ENCODE measurements at regions not wholly inside any gene's neighbourhood (a gene's known extent, or its start where the extent isn't known, plus 50 kb on each side); places are given as distances from the start of the nearest gene placed in this dataset.

- TF ChIP-seq CTCF (IDR thresholded peaks at IDR 0.05; ENCODE audit: low read depth, low read length, missing input control) (no peak), TAF1 (conservative IDR thresholded peaks at IDR 0.05) (no peak)
- TF ChIP-seq, protein P1, sequence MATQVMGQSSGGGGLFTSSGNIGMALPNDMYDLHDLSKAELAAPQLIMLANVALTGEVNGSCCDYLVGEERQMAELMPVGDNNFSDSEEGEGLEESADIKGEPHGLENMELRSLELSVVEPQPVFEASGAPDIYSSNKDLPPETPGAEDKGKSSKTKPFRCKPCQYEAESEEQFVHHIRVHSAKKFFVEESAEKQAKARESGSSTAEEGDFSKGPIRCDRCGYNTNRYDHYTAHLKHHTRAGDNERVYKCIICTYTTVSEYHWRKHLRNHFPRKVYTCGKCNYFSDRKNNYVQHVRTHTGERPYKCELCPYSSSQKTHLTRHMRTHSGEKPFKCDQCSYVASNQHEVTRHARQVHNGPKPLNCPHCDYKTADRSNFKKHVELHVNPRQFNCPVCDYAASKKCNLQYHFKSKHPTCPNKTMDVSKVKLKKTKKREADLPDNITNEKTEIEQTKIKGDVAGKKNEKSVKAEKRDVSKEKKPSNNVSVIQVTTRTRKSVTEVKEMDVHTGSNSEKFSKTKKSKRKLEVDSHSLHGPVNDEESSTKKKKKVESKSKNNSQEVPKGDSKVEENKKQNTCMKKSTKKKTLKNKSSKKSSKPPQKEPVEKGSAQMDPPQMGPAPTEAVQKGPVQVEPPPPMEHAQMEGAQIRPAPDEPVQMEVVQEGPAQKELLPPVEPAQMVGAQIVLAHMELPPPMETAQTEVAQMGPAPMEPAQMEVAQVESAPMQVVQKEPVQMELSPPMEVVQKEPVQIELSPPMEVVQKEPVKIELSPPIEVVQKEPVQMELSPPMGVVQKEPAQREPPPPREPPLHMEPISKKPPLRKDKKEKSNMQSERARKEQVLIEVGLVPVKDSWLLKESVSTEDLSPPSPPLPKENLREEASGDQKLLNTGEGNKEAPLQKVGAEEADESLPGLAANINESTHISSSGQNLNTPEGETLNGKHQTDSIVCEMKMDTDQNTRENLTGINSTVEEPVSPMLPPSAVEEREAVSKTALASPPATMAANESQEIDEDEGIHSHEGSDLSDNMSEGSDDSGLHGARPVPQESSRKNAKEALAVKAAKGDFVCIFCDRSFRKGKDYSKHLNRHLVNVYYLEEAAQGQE (IDR thresholded peaks at IDR 0.05), result no peak
- TF ChIP-seq, protein P2, sequence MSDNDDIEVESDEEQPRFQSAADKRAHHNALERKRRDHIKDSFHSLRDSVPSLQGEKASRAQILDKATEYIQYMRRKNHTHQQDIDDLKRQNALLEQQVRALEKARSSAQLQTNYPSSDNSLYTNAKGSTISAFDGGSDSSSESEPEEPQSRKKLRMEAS (IDR thresholded peaks at IDR 0.05), result no peak
- TF ChIP-seq, protein P3, sequence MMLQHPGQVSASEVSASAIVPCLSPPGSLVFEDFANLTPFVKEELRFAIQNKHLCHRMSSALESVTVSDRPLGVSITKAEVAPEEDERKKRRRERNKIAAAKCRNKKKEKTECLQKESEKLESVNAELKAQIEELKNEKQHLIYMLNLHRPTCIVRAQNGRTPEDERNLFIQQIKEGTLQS (IDR thresholded peaks at IDR 0.05), result no peak
Observed at GRCh38 chr5:20087299-20087698, 99.3 kb upstream of the CDH18 start.
